Stimulated activated CD4-positive, alpha-beta T cell treated with anti-CD3 and anti-CD28 coated beads, TNF-alpha, amount 100 ng/mL, for 24 hours (primary cell): ENCODE measurements at regions not wholly inside any gene's neighbourhood (a gene's known extent, or its start where the extent isn't known, plus 50 kb on each side); places are given as distances from the start of the nearest gene placed in this dataset.
"Not testable (repeated sequence)": the region's sequence is repeated elsewhere in the genome, so short reads cannot be mapped to it uniquely, and the experiment has no call there.

Experiments used
- DNase-seq, 3 experiments: peaks; one replicate each; pipeline ENCODE4 v3.0.0-alpha.2; 2020; ENCODE audit warnings: low read depth in 3 of 3

GRCh38 chr1:65590279-65590678 lies 169.8 kb downstream of the LEPR start:
- no peak for DNase-seq

GRCh38 chr1:65593516-65593915 lies 173.0 kb downstream of the LEPR start:
- DNase-seq = no peak

GRCh38 chr1:65595724-65596123 lies 175.3 kb downstream of the LEPR start:
- DNase-seq = no peak

- DNase-seq = no peak
Observed at GRCh38 chr1:65596768-65597167, 176.3 kb downstream of the LEPR start.

- no peak for DNase-seq
Observed at GRCh38 chr1:65605621-65606020, 185.2 kb downstream of the LEPR start.

- no peak for DNase-seq
Observed at GRCh38 chr1:65606426-65606825, 186.0 kb downstream of the LEPR start.

- no peak for DNase-seq
Observed at GRCh38 chr1:65613884-65614283, 178.8 kb upstream of the PDE4B start.

- no peak for DNase-seq
Observed at GRCh38 chr1:65615859-65616258, 176.8 kb upstream of the PDE4B start.

GRCh38 chr1:65621721-65622120 lies 171.0 kb upstream of the PDE4B start:
- DNase-seq = not testable (repeated sequence)

- DNase-seq = no peak
Observed at GRCh38 chr1:65623895-65624294, 168.8 kb upstream of the PDE4B start.

GRCh38 chr1:65625528-65625927 lies 167.2 kb upstream of the PDE4B start:
- DNase-seq = no peak

- no peak for DNase-seq
Observed at GRCh38 chr1:65626003-65626402, 166.7 kb upstream of the PDE4B start.

GRCh38 chr1:65629788-65630187 lies 162.9 kb upstream of the PDE4B start:
- no peak for DNase-seq

- DNase-seq = no peak
Observed at GRCh38 chr1:65630855-65631254, 161.8 kb upstream of the PDE4B start.

- no peak for DNase-seq
Observed at GRCh38 chr1:65632235-65632634, 160.5 kb upstream of the PDE4B start.

- no peak for DNase-seq
Observed at GRCh38 chr1:65640046-65640445, 152.6 kb upstream of the PDE4B start.

- DNase-seq = not testable (repeated sequence)
Observed at GRCh38 chr1:65649185-65649584, 143.5 kb upstream of the PDE4B start.

GRCh38 chr1:65650682-65651081 lies 142.0 kb upstream of the PDE4B start:
- DNase-seq = no peak

GRCh38 chr1:65654526-65654925 lies 138.2 kb upstream of the PDE4B start:
- not testable (repeated sequence) for DNase-seq

- not testable (repeated sequence) for DNase-seq
Observed at GRCh38 chr1:65657609-65658008, 135.1 kb upstream of the PDE4B start.

- no peak for DNase-seq
Observed at GRCh38 chr1:65658122-65658521, 134.6 kb upstream of the PDE4B start.

GRCh38 chr1:65668368-65668767 lies 124.3 kb upstream of the PDE4B start:
- DNase-seq = no peak

- DNase-seq = no peak
Observed at GRCh38 chr1:65670518-65670917, 122.2 kb upstream of the PDE4B start.

- no peak for DNase-seq
Observed at GRCh38 chr1:65674522-65674921, 118.2 kb upstream of the PDE4B start.

GRCh38 chr1:65679773-65680172 lies 112.9 kb upstream of the PDE4B start:
- no peak for DNase-seq
